HL-60 (cell line): ENCODE measurements at regions not wholly inside any gene's neighbourhood (a gene's known extent, or its start where the extent isn't known, plus 50 kb on each side); places are given as distances from the start of the nearest gene placed in this dataset.

ENCODE experiments used
- DNase-seq, 2 experiments: peaks; one replicate each; pipeline ENCODE4 v3.0.0-alpha.2; 2010 to 2020; ENCODE audit warnings: low read depth in 1 of 2, low spot score in 1 of 2
- H3K27ac ChIP-seq: fragments of 250-450 bp; sonication (Bioruptor Pico); replicated peaks from 2 replicates; pipeline ENCODE4 v1.5.1; 2020; ENCODE audit warnings: mild to moderate bottlenecking, moderate library complexity
- H3K27me3 ChIP-seq: fragments of 250-450 bp; sonication (Bioruptor Pico); 2 replicates; pipeline ENCODE4 v1.5.1; 2021; ENCODE audit warnings: mild to moderate bottlenecking, moderate library complexity; ENCODE audit not compliant: insufficient read depth, poor library complexity, severe bottlenecking
- H3K4me3 ChIP-seq: replicated peaks from 2 replicates; pipeline ENCODE4 v1.5.1; 2011; ENCODE audit warnings: mild to moderate bottlenecking, control low read depth, low read length; ENCODE audit not compliant: insufficient read depth
- CTCF ChIP-seq: IDR thresholded peaks from one replicate; pipeline ENCODE4 v1.5.1; 2011; ENCODE audit warnings: low read length, control low read depth, inconsistent platforms; ENCODE audit not compliant: insufficient read depth
- GABPA ChIP-seq: IDR thresholded peaks from 2 replicates; pipeline ENCODE4 v1.6.1; 2012; ENCODE audit warnings: low read depth
- POLR2AphosphoS5 ChIP-seq: IDR thresholded peaks from 2 replicates; pipeline ENCODE4 v1.6.1; 2012; ENCODE audit warnings: low read depth
- REST ChIP-seq: IDR thresholded peaks from 2 replicates; pipeline ENCODE4 v1.6.1; 2012; ENCODE audit warnings: low read depth; ENCODE audit not compliant: insufficient replicate concordance
- SPI1 ChIP-seq: IDR thresholded peaks from 2 replicates; pipeline ENCODE4 v1.6.1; 2012; ENCODE audit warnings: low read depth, mild to moderate bottlenecking, borderline replicate concordance

GRCh38 chr5:142447887-142448286 lies 123.1 kb upstream of the SPRY4 start:
- TF ChIP-seq POLR2AphosphoS5, result no peak
- no peak for TF ChIP-seq SPI1
- no peak for TF ChIP-seq GABPA
- TF ChIP-seq CTCF, result no peak
- TF ChIP-seq REST, result no peak
- DNase-seq, result no peak
- Histone ChIP-seq H3K27me3 (no peaks in the 10 kb centered on the region), H3K27ac (no peak overlapping the region), H3K4me3 (no peak overlapping the region)

GRCh38 chr5:142446960-142447279 lies 122.1 kb upstream of the SPRY4 start:
- Histone ChIP-seq H3K4me3 (no peak overlapping the region), H3K27me3 (no peaks in the 10 kb centered on the region), H3K27ac (no peak overlapping the region)
- no peak for TF ChIP-seq POLR2AphosphoS5
- DNase-seq, result no peak

GRCh38 chr5:142446131-142446959 lies 121.5 kb upstream of the SPRY4 start:
- Histone ChIP-seq H3K27ac (no peak overlapping the region), H3K27me3 (no peaks in the 10 kb centered on the region), H3K4me3 (no peak overlapping the region)
- TF ChIP-seq REST (no peak), CTCF (no peak), SPI1 (no peak), POLR2AphosphoS5 (no peak), GABPA (no peak)
- DNase-seq, result no peak

- Histone ChIP-seq H3K27ac (no peak overlapping the region), H3K4me3 (no peak overlapping the region), H3K27me3 (no peaks in the 10 kb centered on the region)
- DNase-seq, result no peak
- TF ChIP-seq SPI1 (no peak), CTCF (no peak), REST (no peak), POLR2AphosphoS5 (no peak), GABPA (no peak)
Observed at GRCh38 chr5:142445266-142445665, 120.4 kb upstream of the SPRY4 start.
